K562 (cell line): ENCODE measurements at regions not wholly inside any gene's neighbourhood (a gene's known extent, or its start where the extent isn't known, plus 50 kb on each side); places are given as distances from the start of the nearest gene placed in this dataset.

Source experiments
- CHD4 ChIP-seq: fragments of 200-600 bp; sonication (generic); IDR thresholded peaks from 3 replicates; pipeline ENCODE4 v1.6.1; 2012; ENCODE audit warnings: low read depth, mild to moderate bottlenecking, mixed read lengths, low read length, inconsistent platforms; ENCODE audit not compliant: insufficient read depth, insufficient replicate concordance, poor library complexity, severe bottlenecking
- GATAD2A ChIP-seq: fragments of 450-650 bp; IDR thresholded peaks from 2 replicates; pipeline ENCODE4 v1.6.1; 2017
- HMG20A ChIP-seq: fragments of 450-650 bp; formaldehyde crosslinking; conservative IDR thresholded peaks from 2 replicates; pipeline ENCODE4 v1.4.0; 2020; ENCODE audit warnings: mild to moderate bottlenecking, mixed read lengths
- NCOA6 ChIP-seq: fragments of 450-650 bp; IDR thresholded peaks from 2 replicates; pipeline ENCODE4 v1.6.1; 2017; ENCODE audit warnings: mild to moderate bottlenecking
- NCOR1 ChIP-seq: fragments of 450-650 bp; IDR thresholded peaks from 2 replicates; pipeline ENCODE4 v1.6.1; 2016; ENCODE audit warnings: mild to moderate bottlenecking, moderate library complexity
- REST ChIP-seq, 2 experiments: fragments of 450-650 bp; formaldehyde crosslinking in 1 of 2; IDR thresholded peaks; 2 replicates each; pipeline versions ENCODE4 v1.4.0 to v1.6.1; 2014 to 2020; ENCODE audit warnings: mild to moderate bottlenecking in 2 of 2, borderline replicate concordance in 1 of 2, low read depth in 1 of 2
- SMARCE1 ChIP-seq: fragments of 450-650 bp; IDR thresholded peaks from 2 replicates; pipeline ENCODE4 v1.7.1; 2016; ENCODE audit warnings: mild to moderate bottlenecking
- SREBF2 ChIP-seq: sonication (generic); formaldehyde crosslinking; IDR thresholded peaks from 2 replicates; pipeline ENCODE4 v1.4.0; 2020; ENCODE audit warnings: mild to moderate bottlenecking, missing genetic modification reagents
- TEAD4 ChIP-seq, 2 experiments: sonication (generic) in 1 of 2; formaldehyde crosslinking in 1 of 2; IDR thresholded peaks; 2 replicates each; pipeline versions ENCODE4 v1.6.1 to v1.8.0; 2012 to 2022; ENCODE audit warnings: borderline replicate concordance in 1 of 2, inconsistent platforms in 1 of 2, low read length in 1 of 2, mild to moderate bottlenecking in 1 of 2, missing genetic modification reagents in 1 of 2
- ZBTB12 ChIP-seq: fragments of 250-450 bp; sonication (Bioruptor Pico); IDR thresholded peaks from 2 replicates; pipeline ENCODE4 v1.4.0; 2020
- TF ChIP-seq, protein P1 (sequence below): sonication (generic); formaldehyde crosslinking; IDR thresholded peaks from 2 replicates; pipeline ENCODE4 v1.8.0; 2022; ENCODE audit warnings: mild to moderate bottlenecking, missing genetic modification reagents, borderline replicate concordance
- TF ChIP-seq, protein P2 (sequence below), 3 experiments: IDR thresholded peaks in 2 of 3; conservative IDR thresholded peaks in 1 of 3; 2 replicates each; pipeline ENCODE4 v1.5.1; 2011 to 2012; ENCODE audit warnings: low read length in 3 of 3, mild to moderate bottlenecking in 3 of 3, control low read depth in 2 of 3, improper control_type of control experiment in 1 of 3, inconsistent platforms in 1 of 3, low read depth in 1 of 3, mixed read lengths in 1 of 3, moderate library complexity in 1 of 3; ENCODE audit not compliant: insufficient read depth in 2 of 3
- TF ChIP-seq, protein P3 (sequence below): sonication (generic); formaldehyde crosslinking; IDR thresholded peaks from 2 replicates; pipeline ENCODE4 v1.8.1; 2022; ENCODE audit warnings: missing genetic modification reagents

- TF ChIP-seq GATAD2A (no peak), SREBF2 (CRISPR knock-in tag) (no peak), TEAD4 (IDR thresholded peaks at IDR 0.05; ENCODE audit: low read length) (no peak), TEAD4 (CRISPR knock-in tag; IDR thresholded peaks at IDR 0.05; ENCODE audit: borderline replicate concordance) (no peak), HMG20A (CRISPR knock-in tag) (no peak), NCOA6 (no peak), NCOR1 (no peak), CHD4 (no peak), SMARCE1 (no peak), ZBTB12 (CRISPR knock-in tag) (no peak), REST (IDR thresholded peaks at IDR 0.05; ENCODE audit: borderline replicate concordance) (no peak), REST (CRISPR knock-in tag; IDR thresholded peaks at IDR 0.05; ENCODE audit: low read depth) (no peak)
- TF ChIP-seq, protein P1, sequence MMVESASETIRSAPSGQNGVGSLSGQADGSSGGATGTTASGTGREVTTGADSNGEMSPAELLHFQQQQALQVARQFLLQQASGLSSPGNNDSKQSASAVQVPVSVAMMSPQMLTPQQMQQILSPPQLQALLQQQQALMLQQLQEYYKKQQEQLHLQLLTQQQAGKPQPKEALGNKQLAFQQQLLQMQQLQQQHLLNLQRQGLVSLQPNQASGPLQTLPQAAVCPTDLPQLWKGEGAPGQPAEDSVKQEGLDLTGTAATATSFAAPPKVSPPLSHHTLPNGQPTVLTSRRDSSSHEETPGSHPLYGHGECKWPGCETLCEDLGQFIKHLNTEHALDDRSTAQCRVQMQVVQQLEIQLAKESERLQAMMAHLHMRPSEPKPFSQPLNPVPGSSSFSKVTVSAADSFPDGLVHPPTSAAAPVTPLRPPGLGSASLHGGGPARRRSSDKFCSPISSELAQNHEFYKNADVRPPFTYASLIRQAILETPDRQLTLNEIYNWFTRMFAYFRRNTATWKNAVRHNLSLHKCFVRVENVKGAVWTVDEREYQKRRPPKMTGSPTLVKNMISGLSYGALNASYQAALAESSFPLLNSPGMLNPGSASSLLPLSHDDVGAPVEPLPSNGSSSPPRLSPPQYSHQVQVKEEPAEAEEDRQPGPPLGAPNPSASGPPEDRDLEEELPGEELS (CRISPR knock-in tag), result no peak
- TF ChIP-seq, protein P2, sequence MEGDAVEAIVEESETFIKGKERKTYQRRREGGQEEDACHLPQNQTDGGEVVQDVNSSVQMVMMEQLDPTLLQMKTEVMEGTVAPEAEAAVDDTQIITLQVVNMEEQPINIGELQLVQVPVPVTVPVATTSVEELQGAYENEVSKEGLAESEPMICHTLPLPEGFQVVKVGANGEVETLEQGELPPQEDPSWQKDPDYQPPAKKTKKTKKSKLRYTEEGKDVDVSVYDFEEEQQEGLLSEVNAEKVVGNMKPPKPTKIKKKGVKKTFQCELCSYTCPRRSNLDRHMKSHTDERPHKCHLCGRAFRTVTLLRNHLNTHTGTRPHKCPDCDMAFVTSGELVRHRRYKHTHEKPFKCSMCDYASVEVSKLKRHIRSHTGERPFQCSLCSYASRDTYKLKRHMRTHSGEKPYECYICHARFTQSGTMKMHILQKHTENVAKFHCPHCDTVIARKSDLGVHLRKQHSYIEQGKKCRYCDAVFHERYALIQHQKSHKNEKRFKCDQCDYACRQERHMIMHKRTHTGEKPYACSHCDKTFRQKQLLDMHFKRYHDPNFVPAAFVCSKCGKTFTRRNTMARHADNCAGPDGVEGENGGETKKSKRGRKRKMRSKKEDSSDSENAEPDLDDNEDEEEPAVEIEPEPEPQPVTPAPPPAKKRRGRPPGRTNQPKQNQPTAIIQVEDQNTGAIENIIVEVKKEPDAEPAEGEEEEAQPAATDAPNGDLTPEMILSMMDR (IDR thresholded peaks at IDR 0.05 in 2 of 3, conservative IDR thresholded peaks at IDR 0.05 in 1 of 3; ENCODE audit: insufficient read depth in 2 of 3, low read depth in 1 of 3, low read length in 3 of 3), result no peak
- TF ChIP-seq, protein P3, sequence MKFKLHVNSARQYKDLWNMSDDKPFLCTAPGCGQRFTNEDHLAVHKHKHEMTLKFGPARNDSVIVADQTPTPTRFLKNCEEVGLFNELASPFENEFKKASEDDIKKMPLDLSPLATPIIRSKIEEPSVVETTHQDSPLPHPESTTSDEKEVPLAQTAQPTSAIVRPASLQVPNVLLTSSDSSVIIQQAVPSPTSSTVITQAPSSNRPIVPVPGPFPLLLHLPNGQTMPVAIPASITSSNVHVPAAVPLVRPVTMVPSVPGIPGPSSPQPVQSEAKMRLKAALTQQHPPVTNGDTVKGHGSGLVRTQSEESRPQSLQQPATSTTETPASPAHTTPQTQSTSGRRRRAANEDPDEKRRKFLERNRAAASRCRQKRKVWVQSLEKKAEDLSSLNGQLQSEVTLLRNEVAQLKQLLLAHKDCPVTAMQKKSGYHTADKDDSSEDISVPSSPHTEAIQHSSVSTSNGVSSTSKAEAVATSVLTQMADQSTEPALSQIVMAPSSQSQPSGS (CRISPR knock-in tag), result no peak
Measured at GRCh38 chr4:67051000-67051789, 494.1 kb downstream of the CENPC start.
